ENCODE measurements at regions not wholly inside any gene's neighbourhood (a gene's known extent, or its start where the extent isn't known, plus 50 kb on each side); places are given as distances from the start of the nearest gene placed in this dataset.

- no peak for ATAC-seq
- ChIA-PET CTCF (no interaction called here), POLR2A (no interaction called here)
- no peak for DNase-seq
- H3K36me3 Mint-ChIP-seq (ENCODE audit: low read depth): no peaks in the 10 kb centered on the region
- no peaks in the 10 kb centered on the region for H3K4me1 Mint-ChIP-seq (ENCODE audit: low read depth)
- H3K27ac Mint-ChIP-seq: no peak overlapping the region
- no peaks in the 10 kb centered on the region for H3K9me3 Mint-ChIP-seq (ENCODE audit: insufficient read depth)
- no peaks in the 10 kb centered on the region for H3K27me3 Mint-ChIP-seq (ENCODE audit: low read depth)
- H3K4me3 Mint-ChIP-seq: no peak overlapping the region
Observed at GRCh38 chr3:145963111-145963510, 197.9 kb downstream of the PLOD2 start.

- H3K9me3 Mint-ChIP-seq (ENCODE audit: insufficient read depth): no peaks in the 10 kb centered on the region
- ATAC-seq (no peak), DNase-seq (no peak)
- POLR2A ChIA-PET: no interaction called here
- no peak overlapping the region for H3K27ac Mint-ChIP-seq
- no peaks in the 10 kb centered on the region for H3K27me3 Mint-ChIP-seq (ENCODE audit: low read depth)
- CTCF ChIA-PET: no interaction called here
- H3K4me1 Mint-ChIP-seq (ENCODE audit: low read depth): no peaks in the 10 kb centered on the region
- H3K4me3 Mint-ChIP-seq: no peak overlapping the region
- no peaks in the 10 kb centered on the region for H3K36me3 Mint-ChIP-seq (ENCODE audit: low read depth)
Observed at GRCh38 chr3:145967043-145967442, 193.9 kb downstream of the PLOD2 start.

GRCh38 chr3:145971186-145971585 lies 189.8 kb downstream of the PLOD2 start:
- POLR2A ChIA-PET: no interaction called here
- Mint-ChIP-seq H3K27ac (no peak overlapping the region), H3K4me3 (no peak overlapping the region), H3K4me1 (ENCODE audit: low read depth) (no peaks in the 10 kb centered on the region), H3K9me3 (ENCODE audit: insufficient read depth) (no peaks in the 10 kb centered on the region), H3K27me3 (ENCODE audit: low read depth) (no peaks in the 10 kb centered on the region), H3K36me3 (ENCODE audit: low read depth) (no peaks in the 10 kb centered on the region)
- ATAC-seq: no peak
- DNase-seq: no peak
- CTCF ChIA-PET: no interaction called here

GRCh38 chr3:145972851-145973250 lies 188.1 kb downstream of the PLOD2 start:
- H3K4me3 Mint-ChIP-seq: no peak overlapping the region
- no peaks in the 10 kb centered on the region for H3K36me3 Mint-ChIP-seq (ENCODE audit: low read depth)
- no peak overlapping the region for H3K27ac Mint-ChIP-seq
- ChIA-PET CTCF (interaction anchor here (0.8 kb wide), 1 partner anchor 14 kb away, joined by 3 read pairs; no protein-coding TSS in a partner anchor), POLR2A (no interaction called here)
- no peaks in the 10 kb centered on the region for H3K27me3 Mint-ChIP-seq (ENCODE audit: low read depth)
- ATAC-seq (no peak), DNase-seq (no peak)
- no peaks in the 10 kb centered on the region for H3K4me1 Mint-ChIP-seq (ENCODE audit: low read depth)
- H3K9me3 Mint-ChIP-seq (ENCODE audit: insufficient read depth): no peaks in the 10 kb centered on the region

- no peak overlapping the region for H3K27ac Mint-ChIP-seq
- CTCF ChIA-PET: no interaction called here
- H3K4me3 Mint-ChIP-seq: no peak overlapping the region
- H3K27me3 Mint-ChIP-seq (ENCODE audit: low read depth): no peaks in the 10 kb centered on the region
- no peaks in the 10 kb centered on the region for H3K4me1 Mint-ChIP-seq (ENCODE audit: low read depth)
- no peaks in the 10 kb centered on the region for H3K36me3 Mint-ChIP-seq (ENCODE audit: low read depth)
- DNase-seq (no peak), ATAC-seq (no peak)
- POLR2A ChIA-PET: no interaction called here
- H3K9me3 Mint-ChIP-seq (ENCODE audit: insufficient read depth): peaks cover 4% of the 10 kb centered on the region
Observed at GRCh38 chr3:145981056-145981455, 179.9 kb downstream of the PLOD2 start.

- Mint-ChIP-seq H3K36me3 (ENCODE audit: low read depth) (no peaks in the 10 kb centered on the region), H3K4me1 (ENCODE audit: low read depth) (no peaks in the 10 kb centered on the region), H3K4me3 (no peak overlapping the region), H3K27me3 (ENCODE audit: low read depth) (no peaks in the 10 kb centered on the region), H3K9me3 (ENCODE audit: insufficient read depth) (peaks cover 4% of the 10 kb centered on the region), H3K27ac (no peak overlapping the region)
- ChIA-PET CTCF (interaction anchor here (0.6 kb wide), 1 partner anchor 1916 kb away, joined by 3 read pairs; no protein-coding TSS in a partner anchor), POLR2A (no interaction called here)
- DNase-seq (no peak), ATAC-seq (no peak)
Observed at GRCh38 chr3:145983101-145983500, 177.9 kb downstream of the PLOD2 start.
